ENCODE measurements at regions not wholly inside any gene's neighbourhood (a gene's known extent, or its start where the extent isn't known, plus 50 kb on each side); places are given as distances from the start of the nearest gene placed in this dataset.

DNA sequence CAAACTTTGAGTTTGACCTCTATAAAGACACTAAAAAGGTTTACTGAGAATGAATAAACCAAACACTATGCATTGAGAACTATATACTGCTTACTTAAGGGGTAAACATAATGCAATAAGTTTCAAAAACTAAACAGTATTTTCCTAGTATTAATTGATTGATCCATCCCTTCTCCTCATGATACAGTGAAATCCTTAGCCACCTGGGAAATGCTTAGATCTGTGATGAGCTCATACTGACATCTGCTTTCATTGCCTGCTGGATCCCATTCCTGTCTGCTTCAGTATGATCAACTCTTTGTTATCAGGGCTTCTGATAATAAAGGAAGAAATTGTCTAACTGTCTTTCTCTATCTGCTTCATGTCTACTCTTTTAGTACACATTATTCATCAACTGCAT, 74.9 kb upstream of the UBE2E3 start:
- Histone ChIP-seq H3K4me1 (ENCODE audit: control insufficient read depth in 1 of 2, insufficient read depth in 2 of 2, low read length in 2 of 2) (no peaks in the 10 kb centered on the region), H2AFZ (ENCODE audit: low read depth, low read length, poor library complexity, severe bottlenecking) (no peak overlapping the region), H4K20me1 (ENCODE audit: insufficient read depth) (no peaks in the 10 kb centered on the region), H3K36me3 (ENCODE audit: control insufficient read depth in 1 of 2, insufficient read depth in 2 of 2, low read length in 2 of 2) (no peaks in the 10 kb centered on the region), H3K9me2 (ENCODE audit: insufficient read depth) (no peaks in the 10 kb centered on the region), H3K27me3 (ENCODE audit: insufficient read depth, low read length) (no peaks in the 10 kb centered on the region), H3K79me2 (ENCODE audit: insufficient read depth, low read length) (no peaks in the 10 kb centered on the region), H3K4me3 (replicated peaks in 1 of 2; ENCODE audit: low read depth in 1 of 2, low read length in 2 of 2) (no peak overlapping the region), H3K9ac (ENCODE audit: low read length) (no peak overlapping the region), H3K4me2 (ENCODE audit: low read length) (no peak overlapping the region), H3K9me3 (ENCODE audit: control insufficient read depth in 1 of 2, insufficient read depth in 1 of 2, low read depth in 1 of 2, low read length in 2 of 2) (no peaks in the 10 kb centered on the region), H3K27ac (ENCODE audit: low read depth, low read length) (no peak overlapping the region)
- ChIA-PET RAD21 (ENCODE audit: low non-redundant PET in 1 of 2, low total read pairs in 2 of 2, uncharacterized antibody in 2 of 2, unreplicated experiment in 2 of 2) (no interaction called here), POLR2A (no interaction called here), CTCF (no interaction called here)
- TF ChIP-seq EZH2phosphoT487 (IDR thresholded peaks at IDR 0.05; ENCODE audit: borderline replicate concordance) (no peak), JUND (IDR thresholded peaks at IDR 0.05) (no peak), FOSL1 (IDR thresholded peaks at IDR 0.05; ENCODE audit: low read depth) (no peak), POLR2AphosphoS5 (IDR thresholded peaks at IDR 0.05; ENCODE audit: low read depth, low read length) (no peak), CEBPB (IDR thresholded peaks at IDR 0.05; ENCODE audit: low read depth) (no peak), ELF1 (IDR thresholded peaks at IDR 0.05; ENCODE audit: borderline replicate concordance, low read depth) (no peak), SRF (IDR thresholded peaks at IDR 0.05; ENCODE audit: low read depth) (no peak), CBX3 (IDR thresholded peaks at IDR 0.05; ENCODE audit: low read depth) (no peak), ZNF274 (IDR thresholded peaks at IDR 0.05; ENCODE audit: low read depth, low read length) (no peak), RAD21 (IDR thresholded peaks at IDR 0.05; ENCODE audit: low read depth) (no peak), EGR1 (IDR thresholded peaks at IDR 0.05; ENCODE audit: low read depth) (no peak), ZFX (IDR thresholded peaks at IDR 0.05) (no peak), POLR2A (IDR thresholded peaks at IDR 0.05; ENCODE audit: borderline replicate concordance, extremely low read depth, insufficient read depth, insufficient read length) (no peak)
- TF ChIP-seq, protein P1, sequence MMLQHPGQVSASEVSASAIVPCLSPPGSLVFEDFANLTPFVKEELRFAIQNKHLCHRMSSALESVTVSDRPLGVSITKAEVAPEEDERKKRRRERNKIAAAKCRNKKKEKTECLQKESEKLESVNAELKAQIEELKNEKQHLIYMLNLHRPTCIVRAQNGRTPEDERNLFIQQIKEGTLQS (IDR thresholded peaks at IDR 0.05), result no peak
- TF ChIP-seq, protein P2, sequence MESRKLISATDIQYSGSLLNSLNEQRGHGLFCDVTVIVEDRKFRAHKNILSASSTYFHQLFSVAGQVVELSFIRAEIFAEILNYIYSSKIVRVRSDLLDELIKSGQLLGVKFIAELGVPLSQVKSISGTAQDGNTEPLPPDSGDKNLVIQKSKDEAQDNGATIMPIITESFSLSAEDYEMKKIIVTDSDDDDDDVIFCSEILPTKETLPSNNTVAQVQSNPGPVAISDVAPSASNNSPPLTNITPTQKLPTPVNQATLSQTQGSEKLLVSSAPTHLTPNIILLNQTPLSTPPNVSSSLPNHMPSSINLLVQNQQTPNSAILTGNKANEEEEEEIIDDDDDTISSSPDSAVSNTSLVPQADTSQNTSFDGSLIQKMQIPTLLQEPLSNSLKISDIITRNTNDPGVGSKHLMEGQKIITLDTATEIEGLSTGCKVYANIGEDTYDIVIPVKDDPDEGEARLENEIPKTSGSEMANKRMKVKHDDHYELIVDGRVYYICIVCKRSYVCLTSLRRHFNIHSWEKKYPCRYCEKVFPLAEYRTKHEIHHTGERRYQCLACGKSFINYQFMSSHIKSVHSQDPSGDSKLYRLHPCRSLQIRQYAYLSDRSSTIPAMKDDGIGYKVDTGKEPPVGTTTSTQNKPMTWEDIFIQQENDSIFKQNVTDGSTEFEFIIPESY (IDR thresholded peaks at IDR 0.05; ENCODE audit: extremely low read depth, insufficient replicate concordance, low read length), result no peak
- TF ChIP-seq, protein P3, sequence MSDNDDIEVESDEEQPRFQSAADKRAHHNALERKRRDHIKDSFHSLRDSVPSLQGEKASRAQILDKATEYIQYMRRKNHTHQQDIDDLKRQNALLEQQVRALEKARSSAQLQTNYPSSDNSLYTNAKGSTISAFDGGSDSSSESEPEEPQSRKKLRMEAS (IDR thresholded peaks at IDR 0.05), result no peak
- no peak for DNase-seq (ENCODE audit: low read depth, low spot score)
- ATAC-seq, result no peak
- intact Hi-C loops (cut with micrococcal nuclease), result no loop called here
- BruUV-seq (replicated peaks), result no TSS peak
